Anterior cingulate cortex (tissue), 58 donors: ENCODE measurements at regions not wholly inside any gene's neighbourhood (a gene's known extent, or its start where the extent isn't known, plus 50 kb on each side); places are given as distances from the start of the nearest gene placed in this dataset.
"Not testable (repeated sequence)": the region's sequence is repeated elsewhere in the genome, so short reads cannot be mapped to it uniquely, and the experiment has no call there.

Experiments
- DNase-seq, 58 donors: peaks; one replicate each; lab custom pipeline; 2025; lab: John Stamatoyannopoulos, UW

DNA sequence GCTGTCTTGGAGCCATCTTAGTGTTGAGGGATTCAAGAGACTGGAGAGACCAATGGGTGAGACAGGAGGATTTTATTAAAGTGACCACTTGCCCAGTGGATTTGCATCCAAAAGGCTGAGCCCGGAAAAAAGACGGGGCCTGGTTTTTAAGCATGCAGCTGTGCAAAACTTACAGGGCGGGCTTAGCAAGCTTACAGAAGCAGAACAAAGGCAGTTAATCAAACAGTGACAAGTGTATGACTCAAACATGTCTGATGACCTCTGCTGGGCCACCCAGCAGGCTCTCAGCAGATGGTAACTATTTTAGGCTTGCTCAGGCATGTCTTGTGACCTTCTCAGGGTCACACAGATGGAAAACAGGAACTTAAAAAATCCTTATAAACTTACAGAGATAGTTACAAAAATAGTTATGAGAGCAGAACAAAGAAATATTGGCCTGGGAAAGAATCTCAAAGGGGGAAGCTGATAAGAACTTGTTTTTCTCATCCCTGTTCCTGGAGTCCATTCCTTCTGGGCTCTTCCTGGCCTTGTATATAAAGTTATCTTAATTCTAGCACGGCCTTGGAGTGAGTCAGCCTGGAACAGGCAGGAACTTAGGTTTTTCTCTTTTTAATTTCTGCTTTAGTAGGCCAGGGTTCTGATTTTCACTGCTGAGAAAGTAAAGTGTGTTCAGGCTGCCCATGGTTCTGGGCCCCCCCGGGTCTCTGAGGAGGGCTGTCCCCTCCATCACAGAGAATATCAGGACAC is 141.3 kb downstream of the CCDC74A start:
- DNase-seq: not testable (repeated sequence)

- not testable (repeated sequence) for DNase-seq
Measured at GRCh38 chr2:131671841-131672470, 144.3 kb downstream of the CCDC74A start.

DNA sequence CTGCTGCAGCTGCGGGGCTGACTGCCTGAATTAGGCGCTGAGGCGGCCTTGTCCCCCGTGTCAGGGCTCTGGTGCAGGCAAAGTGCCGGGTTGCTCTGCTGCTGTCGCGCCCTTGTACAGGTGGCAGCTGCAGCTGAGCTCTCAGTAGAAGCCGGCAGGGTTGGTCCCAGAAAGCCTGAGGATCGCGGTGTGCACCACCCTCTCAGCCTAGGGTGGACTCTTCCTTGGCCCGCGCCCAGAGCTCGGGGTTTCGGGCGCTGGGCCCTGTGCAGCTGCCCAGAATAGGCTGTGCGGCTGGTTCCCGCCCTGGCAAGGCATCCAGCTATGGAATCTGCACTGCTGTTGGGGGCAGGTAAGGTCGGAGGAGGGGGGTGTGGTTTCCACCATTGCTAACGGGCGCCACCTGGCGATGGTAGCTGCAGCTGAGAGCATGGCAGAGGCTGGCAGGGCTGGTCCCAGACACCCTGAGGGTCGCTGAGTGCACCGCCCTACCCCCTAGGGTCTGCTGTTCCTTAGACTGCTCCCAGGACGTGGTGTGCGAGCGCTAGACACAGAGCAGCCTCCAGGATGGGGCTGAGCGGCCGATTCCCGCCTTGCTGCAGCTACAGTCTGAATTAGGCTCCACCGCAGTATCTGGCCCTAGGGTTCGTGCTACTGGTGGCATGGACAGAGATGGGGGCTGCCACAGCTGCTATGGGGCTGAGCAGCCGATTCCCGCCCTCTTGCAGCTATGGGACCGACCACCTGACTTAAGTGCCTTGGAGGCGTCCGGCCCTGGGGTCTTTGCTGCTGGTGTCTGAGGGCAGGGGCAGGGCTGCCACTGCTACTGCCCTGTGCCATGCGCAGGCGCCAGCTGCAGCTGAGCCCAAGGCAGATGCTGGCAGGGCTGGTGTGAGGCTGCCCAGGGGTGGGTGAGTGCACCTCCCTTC is 145.0 kb downstream of the CCDC74A start:
- peak in 53 of 58 donors; percentile 9 to 73 (median 35) for DNase-seq

DNA sequence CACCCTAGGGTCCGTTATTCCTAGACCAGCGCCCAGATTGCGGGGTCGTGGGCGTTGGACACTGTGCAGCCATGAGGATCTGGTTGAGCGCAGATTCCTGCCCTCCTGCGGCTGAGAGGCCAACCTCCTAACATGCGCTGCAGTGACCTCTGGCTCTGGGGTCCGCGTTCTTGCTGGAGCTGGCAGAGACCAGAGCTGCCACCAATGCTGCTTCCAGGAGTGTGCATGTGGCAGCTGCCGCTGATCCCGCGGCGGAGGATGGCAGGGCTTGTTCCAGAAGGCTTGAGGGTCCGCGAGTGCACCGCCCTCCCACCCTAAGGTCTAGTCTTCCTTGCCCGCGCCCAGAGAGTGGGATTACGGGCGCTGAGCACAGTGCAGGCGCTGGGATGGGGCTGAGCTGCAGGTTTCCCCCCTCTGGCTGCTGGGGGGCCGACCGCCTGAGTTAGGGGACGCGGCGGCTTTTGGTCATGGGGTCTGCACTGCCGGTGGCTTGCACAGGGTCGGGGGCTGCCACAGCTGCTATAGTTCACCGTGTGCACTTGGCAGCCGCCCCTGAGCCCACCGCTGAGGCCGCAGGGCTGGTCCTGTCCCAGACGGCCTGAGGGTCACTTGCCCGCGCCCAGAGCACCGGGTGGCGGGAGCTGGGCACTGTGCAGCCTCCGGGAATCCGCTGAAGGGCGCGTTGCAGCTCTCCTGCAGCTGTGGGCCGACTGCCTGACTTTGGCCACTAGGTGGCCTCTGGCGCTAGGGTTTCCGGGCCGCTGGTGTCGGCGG is 145.9 kb downstream of the CCDC74A start:
- peak in 55 of 58 donors; percentile 9 to 83 (median 61) for DNase-seq

GRCh38 chr2:131674174-131674507 is 146.5 kb downstream of the CCDC74A start:
- no peak for DNase-seq

DNA sequence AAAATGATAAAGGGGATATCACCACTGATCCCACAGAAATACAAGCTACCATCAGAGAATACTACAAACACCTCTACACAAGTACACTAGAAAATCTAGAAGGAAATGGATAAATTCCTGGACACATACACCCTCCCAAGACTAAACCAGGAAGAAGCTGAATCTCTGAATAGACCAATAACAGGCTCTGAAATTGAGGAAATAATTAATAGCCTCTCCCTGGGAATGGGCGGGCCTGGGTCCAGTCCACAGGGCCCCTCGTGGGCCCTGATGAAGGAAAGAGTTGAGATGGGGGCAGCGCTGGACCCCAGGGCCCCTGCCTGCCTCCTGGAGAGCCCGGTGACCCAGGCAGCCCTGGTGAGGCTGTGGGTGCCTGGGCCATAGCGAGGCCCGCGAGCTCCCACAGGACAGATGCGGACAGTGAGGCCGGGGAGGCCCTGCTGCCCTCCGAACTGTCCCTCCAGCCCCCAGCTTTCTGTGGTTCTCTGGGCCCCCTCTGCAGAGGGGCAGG is 154.0 kb downstream of the CCDC74A start:
- DNase-seq: peak in 2 of 58 donors; percentile 34 to 41

DNA sequence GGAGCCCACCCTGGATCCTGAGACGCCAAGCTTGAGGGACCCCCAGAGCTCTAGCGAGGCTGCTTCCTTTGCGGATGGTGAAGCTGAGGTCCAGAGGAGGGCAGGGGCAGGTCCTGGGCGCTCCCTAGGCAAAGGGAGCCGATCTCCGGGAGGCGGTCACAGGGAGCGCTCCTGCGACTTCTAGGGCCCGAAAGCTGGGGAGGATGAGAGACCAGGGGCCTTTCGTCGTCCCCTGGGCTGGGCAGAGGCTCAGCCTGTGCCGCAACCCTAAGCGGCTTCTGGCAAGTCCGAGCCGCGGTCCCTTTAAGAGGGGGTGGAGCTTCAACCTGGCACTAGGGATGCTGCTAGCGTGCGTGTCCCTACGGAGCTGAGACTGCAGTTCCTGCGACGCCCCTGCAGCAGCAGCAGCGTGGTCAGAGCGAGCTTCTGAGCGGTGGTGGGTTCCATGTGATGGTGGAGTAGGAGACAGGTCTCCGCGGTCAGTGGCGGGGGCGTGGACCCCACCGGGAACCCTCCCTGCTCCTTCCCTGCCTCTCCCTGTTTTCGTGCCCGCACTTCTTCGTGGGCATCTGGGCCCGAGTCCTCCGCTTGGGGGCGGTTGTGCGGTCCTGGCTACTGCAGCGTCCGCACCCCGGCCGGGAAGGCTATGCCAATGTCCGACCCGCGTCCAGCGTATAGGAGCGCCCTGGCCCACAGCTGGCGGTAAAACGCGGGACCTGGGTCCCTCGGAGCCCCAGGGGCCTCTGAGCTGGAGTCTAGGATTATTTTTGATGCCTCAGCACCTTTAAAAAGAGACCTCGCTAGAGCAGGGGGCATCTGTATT is 154.6 kb downstream of the CCDC74A start:
- peak; percentile 24 to 92 (median 79) for DNase-seq

GRCh38 chr2:131682945-131683330 is 155.2 kb downstream of the CCDC74A start:
- DNase-seq: peak in 21 of 58 donors; percentile 2 to 50 (median 12)

- not testable (repeated sequence) for DNase-seq
Measured at GRCh38 chr2:131684631-131685316, 157.1 kb downstream of the CCDC74A start.

- DNase-seq: peak in 1 of 58 donors; percentile 1
Measured at GRCh38 chr2:131686164-131686893, 158.6 kb downstream of the CCDC74A start.

DNA sequence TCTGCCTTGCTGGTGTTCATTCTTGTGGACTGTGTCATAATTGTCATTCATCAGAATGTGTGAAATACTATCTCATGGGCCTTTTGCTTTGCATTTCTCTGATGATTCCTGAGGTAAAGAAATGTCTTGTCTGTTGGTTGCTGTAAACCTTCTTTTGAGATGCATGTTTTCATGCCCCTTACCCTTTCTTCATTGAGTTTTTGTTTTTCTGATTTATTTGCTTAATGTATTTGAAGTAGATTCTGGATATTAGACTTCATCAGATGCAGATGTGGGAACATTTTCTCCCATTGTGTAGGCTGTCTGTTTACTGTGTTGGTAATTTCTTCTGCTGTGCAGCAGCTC is 159.2 kb downstream of the CCDC74A start:
- DNase-seq: not testable (repeated sequence)

- not testable (repeated sequence) for DNase-seq
Measured at GRCh38 chr2:131689066-131689465, 161.4 kb downstream of the CCDC74A start.

DNA sequence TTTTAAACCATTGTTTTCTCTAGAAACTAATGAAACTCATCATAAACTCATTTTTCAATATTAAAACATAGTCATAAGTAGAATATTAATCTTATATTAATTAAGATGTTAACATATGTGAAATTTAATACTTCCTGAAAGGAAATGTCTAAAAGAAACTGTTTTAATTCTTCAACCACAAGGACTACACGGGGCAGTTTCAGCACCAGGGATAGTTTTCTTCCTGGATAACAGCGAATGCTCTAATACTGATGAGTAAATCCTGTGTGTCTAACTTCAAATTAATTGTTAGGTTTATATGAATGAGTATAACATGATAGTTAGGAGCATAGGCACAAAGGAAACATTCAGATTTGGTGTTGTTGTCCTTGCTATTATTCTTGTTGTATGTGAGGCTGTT is 183.6 kb downstream of the CCDC74A start:
- not testable (repeated sequence) for DNase-seq

GRCh38 chr2:131717907-131718306 is 190.2 kb downstream of the CCDC74A start:
- not testable (repeated sequence) for DNase-seq

GRCh38 chr2:131721163-131721562 is 193.5 kb downstream of the CCDC74A start:
- DNase-seq: not testable (repeated sequence)

DNA sequence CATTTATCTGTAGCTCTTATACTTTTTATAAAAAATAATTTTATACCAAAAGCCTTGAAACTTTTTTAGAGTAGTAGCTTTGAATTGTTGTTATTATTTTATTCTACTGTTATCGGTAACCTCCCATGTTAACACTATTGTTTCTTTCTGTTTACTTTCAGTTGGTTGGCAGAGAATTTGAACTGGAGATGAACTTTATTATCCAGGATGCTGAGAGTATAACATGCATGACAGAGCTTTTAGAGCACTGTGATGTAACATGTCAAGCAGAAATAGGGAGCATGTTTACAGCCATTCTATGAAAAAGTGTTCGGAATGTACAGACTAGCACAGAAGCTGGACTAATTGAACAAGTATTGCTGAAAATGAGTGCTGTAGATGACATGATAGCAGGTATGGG is 194.6 kb downstream of the CCDC74A start:
- DNase-seq: not testable (repeated sequence)

DNA sequence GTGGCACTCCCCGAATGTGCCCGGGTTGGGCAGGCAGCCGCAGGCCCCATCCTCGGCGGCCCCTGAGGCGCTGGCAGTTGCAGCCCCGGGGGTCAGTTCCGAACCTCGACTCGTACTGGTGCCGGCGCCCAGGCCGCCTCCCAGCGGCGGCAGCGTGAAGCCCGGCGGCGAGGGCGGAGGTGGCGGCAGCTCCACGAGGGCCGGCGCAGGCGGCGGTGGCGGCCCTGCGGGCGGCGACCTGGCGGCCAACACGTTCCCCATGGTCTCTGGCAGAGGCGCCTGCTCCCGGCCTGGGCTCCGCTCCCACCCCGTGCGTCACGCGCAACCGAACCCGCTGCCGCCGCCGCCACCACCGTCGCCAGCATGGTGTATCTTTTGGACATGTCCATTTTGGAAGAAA is 196.3 kb downstream of the CCDC74A start:
- no peak for DNase-seq

DNA sequence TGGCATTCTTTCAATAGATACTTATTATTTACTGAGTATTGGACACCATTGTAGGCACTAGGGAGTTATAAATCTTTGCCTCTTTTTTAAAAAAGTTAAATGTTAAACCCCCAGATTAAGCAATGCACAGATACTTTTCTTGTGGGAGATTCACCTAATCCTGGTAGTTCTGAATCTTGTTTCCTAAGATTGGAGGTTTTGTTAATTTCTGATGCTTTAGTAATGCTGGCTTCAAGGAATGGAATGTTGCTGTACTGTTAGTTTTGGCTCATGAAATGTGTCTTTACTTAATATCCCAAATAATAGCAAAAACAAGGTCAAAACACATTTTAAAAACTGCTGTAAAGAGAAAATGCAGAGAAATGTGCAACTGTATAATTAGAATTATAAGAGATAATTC is 200.8 kb downstream of the CCDC74A start:
- DNase-seq: not testable (repeated sequence)
